T-helper 2 cell treated with Interferon-gamma antibody and Interleukin-4, amounts not matched to agents 5 μg/mL and 100 μg/mL, for 36 hours (primary cell): ENCODE measurements at regions not wholly inside any gene's neighbourhood (a gene's known extent, or its start where the extent isn't known, plus 50 kb on each side); places are given as distances from the start of the nearest gene placed in this dataset.

Experiments
- DNase-seq: peaks from one replicate; pipeline ENCODE4 v3.0.0; 2021; ENCODE audit warnings: low spot score
- H3K27ac Mint-ChIP-seq: one replicate; pipeline ENCODE4 v1.8.0; 2021; ENCODE audit warnings: mild to moderate bottlenecking, mixed read lengths
- H3K27me3 Mint-ChIP-seq: one replicate; pipeline ENCODE4 v1.8.0; 2021; ENCODE audit warnings: low read depth, mixed read lengths
- H3K36me3 Mint-ChIP-seq: one replicate; pipeline ENCODE4 v1.8.0; 2021; ENCODE audit warnings: low read depth, mixed read lengths
- H3K4me1 Mint-ChIP-seq: one replicate; pipeline ENCODE4 v1.8.0; 2021; ENCODE audit warnings: low read depth, mixed read lengths
- H3K4me3 Mint-ChIP-seq: one replicate; pipeline ENCODE4 v1.8.0; 2022; ENCODE audit warnings: mild to moderate bottlenecking, moderate library complexity, mixed read lengths
- H3K9me3 Mint-ChIP-seq: one replicate; pipeline ENCODE4 v1.8.0; 2021; ENCODE audit warnings: mixed read lengths

GRCh38 chr4:181529537-181529936 lies 713.7 kb upstream of the TENM3 start:
- H3K4me3 Mint-ChIP-seq: no peak overlapping the region
- no peak overlapping the region for H3K27ac Mint-ChIP-seq
- no peaks in the 10 kb centered on the region for H3K4me1 Mint-ChIP-seq
- H3K27me3 Mint-ChIP-seq: no peaks in the 10 kb centered on the region
- no peak for DNase-seq
- H3K9me3 Mint-ChIP-seq: no peaks in the 10 kb centered on the region
- no peaks in the 10 kb centered on the region for H3K36me3 Mint-ChIP-seq

GRCh38 chr4:181536196-181536746 lies 706.9 kb upstream of the TENM3 start:
- H3K4me3 Mint-ChIP-seq: no peak overlapping the region
- H3K27me3 Mint-ChIP-seq: no peaks in the 10 kb centered on the region
- no peaks in the 10 kb centered on the region for H3K4me1 Mint-ChIP-seq
- peaks cover 4% of the 10 kb centered on the region for H3K9me3 Mint-ChIP-seq
- no peaks in the 10 kb centered on the region for H3K36me3 Mint-ChIP-seq
- no peak overlapping the region for H3K27ac Mint-ChIP-seq
- no peak for DNase-seq

- Mint-ChIP-seq H3K27ac (no peak overlapping the region), H3K9me3 (peaks cover 4% of the 10 kb centered on the region), H3K27me3 (no peaks in the 10 kb centered on the region), H3K4me1 (no peaks in the 10 kb centered on the region), H3K4me3 (no peak overlapping the region), H3K36me3 (no peaks in the 10 kb centered on the region)
- no peak for DNase-seq
These were observed 706.3 kb upstream of the TENM3 start for GRCh38 chr4:181536811-181537434.

- H3K27me3 Mint-ChIP-seq: no peaks in the 10 kb centered on the region
- peaks cover 4% of the 10 kb centered on the region for H3K9me3 Mint-ChIP-seq
- no peak overlapping the region for H3K27ac Mint-ChIP-seq
- no peak overlapping the region for H3K4me3 Mint-ChIP-seq
- no peaks in the 10 kb centered on the region for H3K4me1 Mint-ChIP-seq
- H3K36me3 Mint-ChIP-seq: no peaks in the 10 kb centered on the region
- no peak for DNase-seq
These were observed 704.8 kb upstream of the TENM3 start for GRCh38 chr4:181538431-181538830.

GRCh38 chr4:181541396-181541795 lies 701.8 kb upstream of the TENM3 start:
- Mint-ChIP-seq H3K9me3 (peaks cover 8% of the 10 kb centered on the region), H3K4me1 (no peaks in the 10 kb centered on the region), H3K36me3 (no peaks in the 10 kb centered on the region), H3K4me3 (no peak overlapping the region), H3K27ac (no peak overlapping the region), H3K27me3 (no peaks in the 10 kb centered on the region)
- DNase-seq: no peak

- Mint-ChIP-seq H3K4me1 (no peaks in the 10 kb centered on the region), H3K4me3 (no peak overlapping the region), H3K9me3 (peaks cover 12% of the 10 kb centered on the region), H3K36me3 (no peaks in the 10 kb centered on the region), H3K27ac (no peak overlapping the region), H3K27me3 (no peaks in the 10 kb centered on the region)
- DNase-seq: no peak
These were observed 694.2 kb upstream of the TENM3 start for GRCh38 chr4:181548873-181549575.

- no peaks in the 10 kb centered on the region for H3K36me3 Mint-ChIP-seq
These were observed 693.5 kb upstream of the TENM3 start for GRCh38 chr4:181549576-181550188.

GRCh38 chr4:181550381-181550780 lies 692.8 kb upstream of the TENM3 start:
- Mint-ChIP-seq H3K27me3 (no peaks in the 10 kb centered on the region), H3K9me3 (peaks cover 9% of the 10 kb centered on the region), H3K4me1 (no peaks in the 10 kb centered on the region), H3K27ac (no peak overlapping the region), H3K4me3 (no peak overlapping the region), H3K36me3 (no peaks in the 10 kb centered on the region)
- no peak for DNase-seq

More at GRCh38 chr4:181549576-181550188, 693.5 kb upstream of the TENM3 start:
- H3K4me3 Mint-ChIP-seq: no peak overlapping the region
- H3K9me3 Mint-ChIP-seq: peaks cover 13% of the 10 kb centered on the region
- no peak overlapping the region for H3K27ac Mint-ChIP-seq
- H3K27me3 Mint-ChIP-seq: no peaks in the 10 kb centered on the region
- DNase-seq: no peak
- no peaks in the 10 kb centered on the region for H3K4me1 Mint-ChIP-seq

GRCh38 chr4:181559637-181560036 lies 683.6 kb upstream of the TENM3 start:
- peaks cover 5% of the 10 kb centered on the region for H3K9me3 Mint-ChIP-seq
- H3K27me3 Mint-ChIP-seq: no peaks in the 10 kb centered on the region
- no peak overlapping the region for H3K4me3 Mint-ChIP-seq
- no peak overlapping the region for H3K27ac Mint-ChIP-seq
- H3K36me3 Mint-ChIP-seq: no peaks in the 10 kb centered on the region
- no peak for DNase-seq
- no peaks in the 10 kb centered on the region for H3K4me1 Mint-ChIP-seq

GRCh38 chr4:181562399-181562798 lies 680.8 kb upstream of the TENM3 start:
- no peak for DNase-seq
- Mint-ChIP-seq H3K27ac (no peak overlapping the region), H3K27me3 (no peaks in the 10 kb centered on the region), H3K36me3 (no peaks in the 10 kb centered on the region), H3K9me3 (peaks cover 5% of the 10 kb centered on the region), H3K4me3 (no peak overlapping the region), H3K4me1 (no peaks in the 10 kb centered on the region)

- peaks cover 5% of the 10 kb centered on the region for H3K9me3 Mint-ChIP-seq
These were observed 678.6 kb upstream of the TENM3 start for GRCh38 chr4:181564625-181565024.

GRCh38 chr4:181566490-181566889 lies 676.7 kb upstream of the TENM3 start:
- DNase-seq: no peak
- Mint-ChIP-seq H3K4me1 (no peaks in the 10 kb centered on the region), H3K4me3 (no peak overlapping the region), H3K27ac (no peak overlapping the region), H3K36me3 (no peaks in the 10 kb centered on the region), H3K9me3 (peaks cover 5% of the 10 kb centered on the region), H3K27me3 (no peaks in the 10 kb centered on the region)

More at GRCh38 chr4:181564625-181565024, 678.6 kb upstream of the TENM3 start:
- no peaks in the 10 kb centered on the region for H3K27me3 Mint-ChIP-seq
- H3K36me3 Mint-ChIP-seq: no peaks in the 10 kb centered on the region
- no peak overlapping the region for H3K4me3 Mint-ChIP-seq
- no peaks in the 10 kb centered on the region for H3K4me1 Mint-ChIP-seq
- no peak for DNase-seq
- H3K27ac Mint-ChIP-seq: no peak overlapping the region

GRCh38 chr4:181569553-181569952 lies 673.6 kb upstream of the TENM3 start:
- no peak overlapping the region for H3K4me3 Mint-ChIP-seq
- H3K4me1 Mint-ChIP-seq: no peaks in the 10 kb centered on the region
- no peaks in the 10 kb centered on the region for H3K36me3 Mint-ChIP-seq
- H3K27me3 Mint-ChIP-seq: no peaks in the 10 kb centered on the region
- no peaks in the 10 kb centered on the region for H3K9me3 Mint-ChIP-seq
- H3K27ac Mint-ChIP-seq: no peak overlapping the region
- no peak for DNase-seq

GRCh38 chr4:181578911-181579310 lies 664.3 kb upstream of the TENM3 start:
- no peaks in the 10 kb centered on the region for H3K4me1 Mint-ChIP-seq
- DNase-seq: no peak
- peaks cover 6% of the 10 kb centered on the region for H3K9me3 Mint-ChIP-seq
- H3K27me3 Mint-ChIP-seq: no peaks in the 10 kb centered on the region
- H3K27ac Mint-ChIP-seq: no peak overlapping the region
- H3K36me3 Mint-ChIP-seq: no peaks in the 10 kb centered on the region
- H3K4me3 Mint-ChIP-seq: no peak overlapping the region
